HepG2 (cell line): ENCODE measurements at regions not wholly inside any gene's neighbourhood (a gene's known extent, or its start where the extent isn't known, plus 50 kb on each side); places are given as distances from the start of the nearest gene placed in this dataset.

Source experiments
- BCL3 ChIP-seq: sonication (generic); formaldehyde crosslinking; IDR thresholded peaks from 2 replicates; pipeline ENCODE4 v1.5.1; 2020; ENCODE audit warnings: mild to moderate bottlenecking, missing genetic modification reagents, moderate library complexity
- CENPT ChIP-seq: sonication (generic); formaldehyde crosslinking; IDR thresholded peaks from 2 replicates; pipeline ENCODE4 v1.8.0; 2022; ENCODE audit warnings: low read depth, mild to moderate bottlenecking, moderate library complexity, missing genetic modification reagents
- DPF2 ChIP-seq: sonication (generic); formaldehyde crosslinking; IDR thresholded peaks from 2 replicates; pipeline ENCODE4 v1.4.0; 2020; ENCODE audit warnings: mild to moderate bottlenecking, low read depth, missing genetic modification reagents, borderline replicate concordance
- GPN1 ChIP-seq: sonication (generic); formaldehyde crosslinking; IDR thresholded peaks from 2 replicates; pipeline ENCODE4 v1.5.1; 2020; ENCODE audit warnings: missing genetic modification reagents, borderline replicate concordance
- GZF1 ChIP-seq: sonication (generic); formaldehyde crosslinking; IDR thresholded peaks from 2 replicates; pipeline ENCODE4 v1.5.1; 2020; ENCODE audit warnings: mild to moderate bottlenecking, missing genetic modification reagents
- HMG20A ChIP-seq: IDR thresholded peaks from 2 replicates; pipeline ENCODE4 v1.6.1; 2016; ENCODE audit warnings: borderline replicate concordance
- HNRNPK ChIP-seq: fragments of 200-400 bp; formaldehyde crosslinking; IDR thresholded peaks from 2 replicates; pipeline ENCODE4 v1.6.1; 2018; ENCODE audit warnings: low read length, low read depth, moderate library complexity, mild to moderate bottlenecking; ENCODE audit not compliant: poor library complexity, severe bottlenecking
- ISL2 ChIP-seq: sonication (generic); formaldehyde crosslinking; IDR thresholded peaks from 2 replicates; pipeline ENCODE4 v1.5.0; 2020; ENCODE audit warnings: missing genetic modification reagents
- JUNB ChIP-seq: sonication (generic); formaldehyde crosslinking; IDR thresholded peaks from 2 replicates; pipeline ENCODE4 v1.8.0; 2022; ENCODE audit warnings: missing genetic modification reagents, mild to moderate bottlenecking, borderline replicate concordance
- KLF6 ChIP-seq: IDR thresholded peaks from 2 replicates; pipeline ENCODE4 v1.8.0; 2016; ENCODE audit warnings: missing biosample characterization, missing genetic modification reagents
- MYNN ChIP-seq: sonication (generic); formaldehyde crosslinking; IDR thresholded peaks from 2 replicates; pipeline ENCODE4 v1.4.0; 2020; ENCODE audit warnings: mild to moderate bottlenecking, low read depth, missing genetic modification reagents
- NFE2L2 ChIP-seq: fragments of 150-350 bp; IDR thresholded peaks from 2 replicates; pipeline ENCODE4 v1.6.1; 2014; ENCODE audit warnings: low read length
- NR2C2 ChIP-seq: sonication (generic); formaldehyde crosslinking; IDR thresholded peaks from 2 replicates; pipeline ENCODE4 v1.4.0; 2020; ENCODE audit warnings: missing genetic modification reagents, mild to moderate bottlenecking, moderate library complexity, borderline replicate concordance
- POLR2G ChIP-seq: fragments of 200-400 bp; formaldehyde crosslinking; IDR thresholded peaks from 2 replicates; pipeline ENCODE4 v1.6.1; 2018; ENCODE audit warnings: mild to moderate bottlenecking, low read depth, low read length, moderate library complexity
- RXRB ChIP-seq: IDR thresholded peaks from 2 replicates; pipeline ENCODE4 v1.6.1; 2016; ENCODE audit warnings: borderline replicate concordance, missing genetic modification reagents, missing compliant biosample characterization
- SMAD9 ChIP-seq: sonication (generic); formaldehyde crosslinking; IDR thresholded peaks from 2 replicates; pipeline ENCODE4 v1.5.1; 2020; ENCODE audit warnings: mild to moderate bottlenecking, missing genetic modification reagents
- SP5 ChIP-seq: IDR thresholded peaks from 2 replicates; pipeline ENCODE4 v1.6.1; 2016; ENCODE audit warnings: low read depth, borderline replicate concordance
- STAT6 ChIP-seq: sonication (generic); formaldehyde crosslinking; IDR thresholded peaks from 2 replicates; pipeline ENCODE4 v1.4.0; 2020; ENCODE audit warnings: missing genetic modification reagents, mild to moderate bottlenecking, borderline replicate concordance
- TOPORS ChIP-seq: sonication (generic); formaldehyde crosslinking; IDR thresholded peaks from 2 replicates; pipeline ENCODE4 v1.8.0; 2023; ENCODE audit warnings: mild to moderate bottlenecking, missing genetic modification reagents
- U2AF1 ChIP-seq: fragments of 200-400 bp; formaldehyde crosslinking; optimal IDR thresholded peaks from 2 replicates; pipeline ENCODE3; 2017; ENCODE audit warnings: mild to moderate bottlenecking, low read depth, low read length
- ZFP82 ChIP-seq: sonication (generic); formaldehyde crosslinking; IDR thresholded peaks from 2 replicates; pipeline ENCODE4 v1.5.1; 2020; ENCODE audit warnings: mild to moderate bottlenecking, missing genetic modification reagents, borderline replicate concordance
- ZNF124 ChIP-seq: sonication (generic); formaldehyde crosslinking; IDR thresholded peaks from 2 replicates; pipeline ENCODE4 v1.4.0; 2020; ENCODE audit warnings: missing genetic modification reagents
- ZNF256 ChIP-seq: sonication (generic); formaldehyde crosslinking; conservative IDR thresholded peaks from 2 replicates; pipeline ENCODE4 v1.4.0; 2020; ENCODE audit warnings: missing genetic modification reagents
- ZNF3 ChIP-seq: IDR thresholded peaks from 2 replicates; pipeline ENCODE4 v1.7.0; 2017; ENCODE audit warnings: inconsistent platforms
- ZNF354B ChIP-seq: sonication (generic); formaldehyde crosslinking; IDR thresholded peaks from 2 replicates; pipeline ENCODE4 v1.8.0; 2022; ENCODE audit warnings: mild to moderate bottlenecking, missing genetic modification reagents
- ZNF549 ChIP-seq: sonication (generic); formaldehyde crosslinking; IDR thresholded peaks from 2 replicates; pipeline ENCODE4 v1.5.0; 2020; ENCODE audit warnings: missing genetic modification reagents
- ZNF710 ChIP-seq: sonication (generic); formaldehyde crosslinking; IDR thresholded peaks from 2 replicates; pipeline ENCODE4 v1.5.0; 2020; ENCODE audit warnings: mild to moderate bottlenecking, missing genetic modification reagents, borderline replicate concordance
- ZNF75D ChIP-seq: sonication (generic); formaldehyde crosslinking; IDR thresholded peaks from 2 replicates; pipeline ENCODE4 v1.8.1; 2023; ENCODE audit warnings: missing genetic modification reagents, mild to moderate bottlenecking, borderline replicate concordance

GRCh38 chr7:96426685-96427084, 104.8 kb upstream of the SLC25A13 start (continued):
- peak; percentile 61; the same call in 1 of the 2 replicates for TF ChIP-seq SP5 (CRISPR knock-in tag)
- no peak for TF ChIP-seq GZF1 (CRISPR knock-in tag)
- no peak for TF ChIP-seq ZNF124 (CRISPR knock-in tag)
- no peak for TF ChIP-seq SMAD9 (CRISPR knock-in tag)
- TF ChIP-seq RXRB: peak; percentile 26; the same call in 1 of the 2 replicates
- TF ChIP-seq HMG20A (CRISPR knock-in tag): no peak
- no peak for TF ChIP-seq MYNN (CRISPR knock-in tag)
- no peak for TF ChIP-seq U2AF1
- TF ChIP-seq STAT6 (CRISPR knock-in tag): no peak
- 0 out of 2 replicates have a peak, but pooled peaks have one; percentile 12 for TF ChIP-seq DPF2 (CRISPR knock-in tag)
- peak; percentile 24; the same call in 1 of the 2 replicates for TF ChIP-seq POLR2G
- no peak for TF ChIP-seq JUNB
- no peak for TF ChIP-seq NR2C2 (CRISPR knock-in tag)
- TF ChIP-seq ZNF549: no peak
- TF ChIP-seq TOPORS (CRISPR knock-in tag): no peak
- peak; percentile 78 for TF ChIP-seq ZNF3 (CRISPR knock-in tag)
- TF ChIP-seq NFE2L2: no peak
- TF ChIP-seq ZNF710 (CRISPR knock-in tag): peak; percentile 61; the same call in 1 of the 2 replicates
- TF ChIP-seq ZNF256 (CRISPR knock-in tag): no peak
- no peak for TF ChIP-seq CENPT (CRISPR knock-in tag)
- TF ChIP-seq KLF6 (CRISPR knock-in tag): no peak
- no peak for TF ChIP-seq ZNF75D
- TF ChIP-seq ZNF354B: no peak
- TF ChIP-seq HNRNPK: no peak
- TF ChIP-seq ISL2 (CRISPR knock-in tag): peak; percentile 63; the same call in 1 of the 2 replicates
- TF ChIP-seq GPN1 (CRISPR knock-in tag): no peak
- no peak for TF ChIP-seq ZFP82
- TF ChIP-seq BCL3 (CRISPR knock-in tag): no peak
